NCI-H2171 treated with DMSO at 0.1 percent for 48 hours (cell line): ENCODE measurements at regions not wholly inside any gene's neighbourhood (a gene's known extent, or its start where the extent isn't known, plus 50 kb on each side); places are given as distances from the start of the nearest gene placed in this dataset.

Experiments used
- DNase-seq: peaks from one replicate; lab custom pipeline; 2025; lab: John Stamatoyannopoulos, UW

- no peak for DNase-seq
These were observed 386.4 kb downstream of the TRIB2 start for GRCh38 chr2:13103151-13103550.

GRCh38 chr2:13103778-13104493 is 387.2 kb downstream of the TRIB2 start:
- DNase-seq = no peak

GRCh38 chr2:13104723-13105122 is 388.0 kb downstream of the TRIB2 start:
- no peak for DNase-seq

- DNase-seq = no peak
These were observed 389.6 kb downstream of the TRIB2 start for GRCh38 chr2:13106302-13106701.

GRCh38 chr2:13109516-13109915 is 392.8 kb downstream of the TRIB2 start:
- no peak for DNase-seq

- DNase-seq = no peak
These were observed 394.1 kb downstream of the TRIB2 start for GRCh38 chr2:13110825-13111224.

GRCh38 chr2:13113002-13113401 is 396.3 kb downstream of the TRIB2 start:
- DNase-seq = no peak

- peak; percentile 50 for DNase-seq
These were observed 397.7 kb downstream of the TRIB2 start for GRCh38 chr2:13114391-13114790.

GRCh38 chr2:13115643-13116042 is 398.9 kb downstream of the TRIB2 start:
- DNase-seq = no peak

- no peak for DNase-seq
These were observed 404.4 kb downstream of the TRIB2 start for GRCh38 chr2:13121096-13121495.

GRCh38 chr2:13128139-13128538 is 411.4 kb downstream of the TRIB2 start:
- no peak for DNase-seq

- DNase-seq = no peak
These were observed 418.6 kb downstream of the TRIB2 start for GRCh38 chr2:13135369-13135768.

- no peak for DNase-seq
These were observed 419.1 kb downstream of the TRIB2 start for GRCh38 chr2:13135856-13136255.

GRCh38 chr2:13137679-13138078 is 420.9 kb downstream of the TRIB2 start:
- no peak for DNase-seq

- no peak for DNase-seq
These were observed 424.6 kb downstream of the TRIB2 start for GRCh38 chr2:13141315-13141714.

- no peak for DNase-seq
These were observed 426.7 kb downstream of the TRIB2 start for GRCh38 chr2:13143451-13143850.

GRCh38 chr2:13156916-13157315 is 440.2 kb downstream of the TRIB2 start:
- no peak for DNase-seq

- DNase-seq = no peak
These were observed 441.7 kb downstream of the TRIB2 start for GRCh38 chr2:13158466-13158865.

GRCh38 chr2:13180729-13181128 is 464.0 kb downstream of the TRIB2 start:
- no peak for DNase-seq

- DNase-seq = peak; percentile 47
These were observed 476.3 kb downstream of the TRIB2 start for GRCh38 chr2:13193075-13193474.

- DNase-seq = peak; percentile 59
These were observed 477.2 kb downstream of the TRIB2 start for GRCh38 chr2:13193900-13194299.

- no peak for DNase-seq
These were observed 478.5 kb downstream of the TRIB2 start for GRCh38 chr2:13195270-13195669.

- DNase-seq = no peak
These were observed 480.5 kb downstream of the TRIB2 start for GRCh38 chr2:13197248-13197647.

GRCh38 chr2:13201924-13202323 is 485.2 kb downstream of the TRIB2 start:
- DNase-seq = no peak
